GM18909 (cell line): ENCODE measurements at regions not wholly inside any gene's neighbourhood (a gene's known extent, or its start where the extent isn't known, plus 50 kb on each side); places are given as distances from the start of the nearest gene placed in this dataset.
"Not testable (repeated sequence)": the region's sequence is repeated elsewhere in the genome, so short reads cannot be mapped to it uniquely, and the experiment has no call there.

ENCODE experiments used
- ATAC-seq: cut with Tn5 transposase; IDR thresholded peaks from one replicate; pipeline ENCODE4 v1.9.1; 2021; ENCODE audit warnings: mild to moderate bottlenecking; ENCODE audit not compliant: unreplicated experiment, poor library complexity

GRCh38 chr22:47921906-47922305, 1159.5 kb downstream of the TBC1D22A start:
- no peak for ATAC-seq

GRCh38 chr22:47920380-47920959, 1158.0 kb downstream of the TBC1D22A start:
- no peak for ATAC-seq

- no peak for ATAC-seq
These were observed 1157.4 kb downstream of the TBC1D22A start for GRCh38 chr22:47919893-47920292.

- ATAC-seq = no peak
These were observed 1156.6 kb downstream of the TBC1D22A start for GRCh38 chr22:47919001-47919441.

GRCh38 chr22:47918276-47918921, 1155.9 kb downstream of the TBC1D22A start:
- no peak for ATAC-seq

- no peak for ATAC-seq
These were observed 1152.1 kb downstream of the TBC1D22A start for GRCh38 chr22:47914481-47915097.

GRCh38 chr22:47902646-47903180, 1140.3 kb downstream of the TBC1D22A start:
- ATAC-seq = no peak

GRCh38 chr22:47901911-47902310, 1139.5 kb downstream of the TBC1D22A start:
- no peak for ATAC-seq

- no peak for ATAC-seq
These were observed 1137.4 kb downstream of the TBC1D22A start for GRCh38 chr22:47899894-47900293.

- no peak for ATAC-seq
These were observed 1136.5 kb downstream of the TBC1D22A start for GRCh38 chr22:47898946-47899345.

- ATAC-seq = no peak
These were observed 1129.2 kb downstream of the TBC1D22A start for GRCh38 chr22:47891609-47892008.

GRCh38 chr22:47888817-47889216, 1126.4 kb downstream of the TBC1D22A start:
- ATAC-seq = no peak

GRCh38 chr22:47884775-47885174, 1122.3 kb downstream of the TBC1D22A start:
- ATAC-seq = no peak

- ATAC-seq = no peak
These were observed 1121.8 kb downstream of the TBC1D22A start for GRCh38 chr22:47884200-47884599.

GRCh38 chr22:47883757-47884156, 1121.3 kb downstream of the TBC1D22A start:
- no peak for ATAC-seq

GRCh38 chr22:47879346-47879745, 1116.9 kb downstream of the TBC1D22A start:
- no peak for ATAC-seq

- no peak for ATAC-seq
These were observed 1116.0 kb downstream of the TBC1D22A start for GRCh38 chr22:47878460-47878859.

GRCh38 chr22:47872761-47873535, 1110.5 kb downstream of the TBC1D22A start:
- ATAC-seq = no peak

GRCh38 chr22:47865626-47866025, 1103.2 kb downstream of the TBC1D22A start:
- ATAC-seq = no peak

- no peak for ATAC-seq
These were observed 1099.9 kb downstream of the TBC1D22A start for GRCh38 chr22:47862394-47862793.

GRCh38 chr22:47860907-47861306, 1098.5 kb downstream of the TBC1D22A start:
- ATAC-seq = not testable (repeated sequence)
